ENCODE measurements at regions not wholly inside any gene's neighbourhood (a gene's known extent, or its start where the extent isn't known, plus 50 kb on each side); places are given as distances from the start of the nearest gene placed in this dataset.
A peak's percentile ranks its signal among the peaks of the same experiment; 100 is the strongest.

DNA sequence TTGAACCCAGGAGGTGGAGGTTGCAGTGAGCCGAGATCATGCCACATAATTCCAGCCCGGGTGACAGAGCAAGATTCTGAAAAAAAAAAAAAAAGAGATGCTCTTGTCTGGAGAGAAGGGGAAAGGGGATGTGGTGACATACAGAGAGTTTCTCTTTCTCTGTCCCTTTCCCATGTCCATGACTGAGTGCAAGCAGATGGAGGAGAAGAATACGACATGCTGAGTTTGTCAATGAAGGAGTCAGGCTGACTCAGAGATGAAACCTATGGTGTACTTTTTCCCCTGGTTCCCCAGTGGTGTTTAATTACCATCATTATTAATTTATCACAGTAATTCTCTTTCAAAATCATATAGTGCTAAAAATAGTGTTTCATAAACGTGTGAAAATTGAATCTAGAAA is 448.8 kb downstream of the FOXO1 start:
- DNase-seq (ENCODE audit: low read depth in 2 of 2), result no peak

DNA sequence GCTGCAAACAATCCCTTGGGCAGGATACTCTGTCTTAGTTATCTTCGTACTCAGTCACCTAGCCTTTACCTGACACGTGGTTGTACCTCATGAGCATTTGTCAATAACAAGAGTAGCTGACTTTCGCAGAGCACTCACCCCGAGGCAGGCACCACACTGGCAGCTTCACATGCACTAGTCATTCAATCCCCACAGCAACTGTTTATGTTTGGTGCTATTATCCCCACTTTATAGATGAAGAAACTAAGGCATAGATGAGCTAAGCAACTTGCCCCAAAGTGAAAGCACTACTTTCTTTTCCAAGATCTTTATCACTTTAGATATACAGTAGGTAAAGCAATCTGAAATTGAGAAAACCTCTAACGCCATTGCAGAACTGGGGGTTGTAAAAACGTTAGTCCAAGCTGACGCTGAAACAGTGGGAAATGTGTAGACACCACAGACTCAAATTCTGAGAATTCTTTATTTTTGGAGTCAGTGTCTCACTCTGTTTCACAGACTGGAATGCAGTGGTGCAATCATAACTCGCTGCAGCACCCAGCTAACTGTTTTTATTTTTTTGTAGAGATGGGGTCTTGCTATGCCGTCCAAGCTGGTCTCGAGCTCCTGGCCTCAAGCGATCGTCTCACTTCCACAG is 446.0 kb downstream of the FOXO1 start:
- no peak for DNase-seq (ENCODE audit: low read depth in 2 of 2)

DNA sequence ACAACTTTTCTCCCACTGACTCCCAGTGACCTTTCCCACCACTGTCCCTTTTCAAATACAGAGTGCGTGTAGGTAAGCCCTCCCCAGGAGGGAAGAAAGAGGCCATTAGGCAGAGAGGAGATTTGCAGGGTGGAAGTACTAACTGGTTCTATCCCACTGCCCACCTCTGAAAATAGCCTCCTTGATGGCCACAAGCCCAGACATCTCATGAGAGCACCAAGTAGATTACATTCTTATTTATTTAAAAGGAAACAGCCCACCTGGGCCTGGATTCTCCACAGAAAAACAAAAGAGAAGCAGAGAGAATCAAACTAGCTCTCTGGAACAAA is 445.3 kb downstream of the FOXO1 start:
- DNase-seq (ENCODE audit: low read depth in 2 of 2), result no peak

DNA sequence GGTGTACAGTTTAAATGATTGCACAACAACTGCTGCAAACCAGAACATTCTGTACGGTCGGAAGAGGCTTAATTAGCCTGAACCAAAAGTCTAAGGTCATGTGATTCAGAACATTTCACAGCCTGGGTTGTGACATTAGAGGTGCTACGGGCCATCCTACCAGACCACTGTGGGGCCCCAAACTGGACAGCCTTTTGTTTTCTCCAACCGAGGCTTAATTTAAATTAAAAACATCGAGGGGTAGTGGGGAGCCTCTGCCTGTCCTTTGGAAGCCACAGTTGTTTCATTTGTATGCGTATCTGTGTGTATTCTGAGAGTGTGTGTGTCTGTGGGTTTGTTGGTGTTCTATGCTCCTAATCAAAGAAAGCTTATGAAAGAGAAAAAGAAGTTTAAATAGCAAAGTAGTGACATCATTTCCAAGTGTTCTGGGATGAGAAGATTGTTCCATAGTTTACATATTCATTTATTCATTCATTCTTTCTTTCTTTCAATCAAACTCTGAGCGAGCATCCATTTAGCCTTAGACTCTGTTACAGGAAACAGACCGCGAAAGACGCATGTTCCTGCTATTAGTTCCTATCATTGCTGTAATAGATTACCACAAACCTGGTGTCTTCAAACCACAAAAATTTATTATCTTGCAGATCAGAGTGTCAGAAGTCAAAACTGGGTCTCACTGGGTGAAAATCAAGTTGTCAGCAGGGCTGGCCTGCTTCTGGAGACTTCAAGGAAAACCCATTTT is 444.8 kb downstream of the FOXO1 start:
- DNase-seq (ENCODE audit: low read depth in 2 of 2), result peak in 1 of 2 experiments; percentile 28

DNA sequence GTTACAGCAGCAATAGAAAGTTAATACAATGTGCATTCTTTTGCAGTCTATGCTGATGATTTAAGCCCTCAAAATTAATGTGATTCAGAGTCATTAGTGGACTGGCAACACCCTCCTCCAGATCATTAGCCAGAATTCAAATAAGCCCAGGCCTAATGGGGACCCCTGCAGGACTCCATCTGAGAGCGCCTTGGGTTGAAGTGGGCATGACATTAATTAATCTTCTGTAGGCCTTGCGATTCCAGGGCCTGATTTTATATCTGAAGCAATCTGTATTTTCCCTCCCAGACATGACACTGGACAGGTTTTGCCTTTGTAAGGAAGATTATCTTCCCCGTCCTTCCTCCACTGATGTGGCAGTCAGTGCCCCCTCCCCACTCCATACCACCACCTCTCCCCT is 442.9 kb downstream of the FOXO1 start:
- no peak for DNase-seq (ENCODE audit: low read depth in 2 of 2)

DNA sequence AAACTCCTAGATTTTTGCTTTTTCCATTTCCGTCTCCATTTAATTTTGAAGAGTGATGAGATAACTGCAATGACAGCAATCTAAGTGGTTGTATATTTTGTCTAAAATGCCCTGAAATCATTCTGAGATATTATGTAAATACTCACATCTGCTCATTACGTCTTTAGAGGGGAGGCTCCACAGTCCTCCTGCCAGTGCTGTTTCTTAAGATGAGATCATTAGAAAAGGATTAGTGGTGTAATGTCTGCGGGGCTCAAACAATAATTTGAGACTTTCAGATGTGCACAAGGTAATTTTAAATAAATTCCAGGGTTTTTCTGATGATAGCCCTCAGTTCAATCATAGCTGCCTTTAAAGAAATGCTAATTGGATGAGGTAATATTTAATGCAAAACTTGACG is 437.9 kb downstream of the FOXO1 start:
- DNase-seq (ENCODE audit: low read depth in 2 of 2), result no peak

DNA sequence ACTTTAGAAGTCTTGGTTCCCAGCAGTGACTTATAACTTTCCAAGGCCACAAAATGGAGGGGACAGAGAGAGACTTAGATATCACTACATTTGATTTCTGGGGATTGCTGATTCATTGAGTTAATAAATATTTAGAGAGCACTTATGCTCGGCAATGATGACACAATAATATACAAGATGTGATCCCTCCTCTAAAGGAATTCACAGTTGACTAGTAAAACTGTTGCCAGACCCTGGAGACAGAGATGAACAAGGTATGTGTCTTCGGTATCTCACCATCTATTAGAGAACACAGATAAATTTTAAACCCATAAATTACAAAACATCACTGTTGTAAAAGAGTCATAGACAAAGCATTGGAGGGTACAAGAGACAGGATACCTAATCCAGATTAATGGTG is 437.5 kb downstream of the FOXO1 start:
- no peak for DNase-seq (ENCODE audit: low read depth in 2 of 2)

DNA sequence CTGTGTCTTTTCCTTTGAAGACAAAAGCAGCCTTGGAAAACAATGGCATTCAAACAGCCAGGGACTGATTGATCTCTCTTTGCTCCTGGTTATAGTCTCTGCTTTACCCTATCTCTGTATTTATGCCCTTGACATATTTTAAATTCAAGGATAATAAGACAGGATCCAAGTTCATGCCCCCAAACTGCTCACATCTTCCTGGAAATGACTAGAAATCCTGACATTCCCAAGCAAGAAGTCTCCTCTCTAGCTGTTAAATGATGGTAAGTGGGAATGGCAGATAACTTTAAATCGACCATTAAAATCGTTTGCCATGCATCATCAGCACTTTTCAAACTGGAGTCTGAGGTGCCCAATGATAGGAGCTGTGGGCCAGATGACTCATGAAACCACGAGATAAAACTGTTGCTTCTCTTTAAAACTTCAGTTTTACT is 435.6 kb downstream of the FOXO1 start:
- DNase-seq (ENCODE audit: low read depth in 2 of 2), result no peak

DNA sequence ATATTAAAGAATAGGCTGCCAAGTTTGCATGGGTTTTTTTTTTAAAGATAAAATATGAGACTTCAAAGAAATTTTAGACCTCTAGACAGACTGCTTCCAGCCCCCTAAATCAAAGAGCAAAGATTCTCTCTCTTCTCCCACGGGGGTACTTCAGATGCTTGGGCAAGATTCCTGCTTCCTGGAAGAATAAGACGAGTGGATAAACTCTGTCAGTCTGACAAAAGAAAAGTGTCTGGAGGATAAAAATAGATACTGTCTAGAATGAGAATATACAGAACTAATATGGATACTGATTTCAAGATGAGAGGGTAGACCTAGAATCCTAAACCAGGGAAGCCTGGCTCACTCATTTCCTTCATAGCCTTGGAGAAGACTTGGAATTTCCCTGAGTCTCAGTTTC is 435.1 kb downstream of the FOXO1 start:
- no peak for DNase-seq (ENCODE audit: low read depth in 2 of 2)

DNA sequence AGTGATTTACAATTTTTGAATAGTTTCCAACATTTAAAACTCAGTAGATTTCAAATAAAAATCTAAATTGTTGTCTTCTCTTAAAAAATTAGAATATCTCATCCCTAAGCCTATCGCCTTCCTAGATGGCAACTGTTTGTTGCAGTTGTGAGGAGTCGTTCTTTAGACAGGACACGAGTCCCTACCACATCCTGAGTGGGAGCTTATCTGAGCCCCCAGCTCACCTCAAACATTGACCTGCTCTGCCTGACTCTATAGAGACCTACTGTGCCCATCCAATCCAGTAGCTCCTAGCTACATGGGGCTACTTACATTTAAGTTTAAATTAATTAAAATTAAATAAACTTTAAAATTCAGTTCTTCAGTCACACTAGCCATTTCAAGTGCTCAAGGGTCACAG is 434.7 kb downstream of the FOXO1 start:
- DNase-seq (ENCODE audit: low read depth in 2 of 2), result no peak

DNA sequence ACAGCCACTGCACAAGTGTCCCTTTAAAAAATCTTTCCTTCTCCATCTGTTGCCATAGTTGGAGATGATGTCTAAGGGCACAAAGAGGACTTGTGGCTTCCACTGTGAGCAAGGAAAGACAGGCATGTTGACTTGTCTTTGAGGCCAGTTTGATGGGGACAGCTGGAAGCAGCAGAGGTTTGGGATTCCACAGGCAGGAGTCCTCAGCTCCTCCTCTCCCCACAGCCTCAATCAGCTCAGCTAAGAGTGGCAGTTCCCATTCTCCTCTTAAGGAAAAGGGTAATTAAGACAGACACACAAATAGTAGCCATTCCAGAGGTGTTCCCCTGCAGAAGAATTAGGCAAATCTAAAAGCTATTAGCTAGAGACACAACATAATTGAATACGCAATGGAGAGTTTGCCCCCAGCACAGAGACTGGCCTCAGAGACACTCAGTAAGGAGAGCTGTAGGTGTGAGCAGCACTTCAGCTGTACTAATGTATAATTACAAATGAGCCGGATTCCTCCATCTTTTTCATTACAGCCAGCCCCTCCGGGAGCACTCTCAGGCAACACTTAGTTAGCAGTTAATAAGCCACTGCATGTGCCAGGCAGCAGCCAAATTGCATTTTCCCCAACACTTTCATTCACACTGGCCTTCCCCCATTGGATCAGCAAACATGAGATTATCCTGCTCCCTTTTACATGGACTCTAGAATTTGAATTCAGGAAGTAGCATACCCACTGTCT is 434.0 kb downstream of the FOXO1 start:
- no peak for DNase-seq (ENCODE audit: low read depth in 2 of 2)

DNA sequence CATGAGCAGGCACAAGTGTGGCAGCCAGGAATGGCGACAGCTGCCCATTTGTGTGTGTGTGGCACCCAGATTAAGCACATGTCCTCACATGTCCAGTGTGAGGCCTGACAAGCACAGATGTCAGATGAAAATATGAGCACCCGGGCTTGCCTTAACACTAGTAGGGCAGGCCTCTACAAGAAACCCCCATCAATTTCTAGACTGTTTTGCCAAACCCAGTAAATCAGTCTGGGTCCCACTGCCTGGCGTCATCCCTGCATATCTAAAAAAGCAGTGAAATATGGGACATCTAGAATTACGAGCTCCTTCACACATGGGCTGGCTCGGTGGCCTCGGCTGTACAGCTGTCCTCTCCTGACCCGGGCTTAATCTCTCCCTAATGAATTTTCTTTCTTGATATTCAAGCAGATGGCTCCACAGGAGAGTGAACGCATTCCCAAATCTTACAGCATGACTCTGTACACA is 432.7 kb downstream of the FOXO1 start:
- no peak for DNase-seq (ENCODE audit: low read depth in 2 of 2)

DNA sequence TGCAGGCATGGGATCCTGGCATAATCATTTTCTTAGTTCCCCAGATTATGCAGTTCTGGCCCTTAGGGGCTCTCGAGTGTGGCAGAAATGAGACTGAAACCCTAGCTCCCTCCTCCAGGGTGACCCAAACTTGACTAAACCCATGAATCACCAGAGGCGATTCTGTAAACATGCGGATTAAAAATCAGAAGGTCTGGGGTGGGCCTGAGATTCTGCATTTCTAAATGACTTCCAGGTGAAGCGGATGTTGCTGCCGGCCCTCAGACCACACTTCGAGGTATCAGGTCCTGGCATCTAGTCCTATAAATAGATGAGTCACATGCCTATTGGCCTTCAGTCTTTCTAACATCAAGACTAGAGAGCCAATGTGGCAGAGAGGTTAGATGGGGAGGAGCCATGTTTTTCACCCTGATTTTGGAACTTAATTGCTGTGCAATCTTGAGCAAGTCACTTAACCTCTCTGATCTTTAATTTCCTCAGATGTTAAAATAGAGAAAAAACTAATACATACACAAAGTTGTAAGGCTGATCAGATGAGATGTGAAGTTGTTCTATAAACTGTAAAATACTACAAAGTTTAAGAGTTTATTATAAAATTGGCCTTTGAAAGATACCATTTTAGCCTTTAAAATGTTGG is 431.2 kb downstream of the FOXO1 start:
- DNase-seq (ENCODE audit: low read depth in 2 of 2), result no peak

DNA sequence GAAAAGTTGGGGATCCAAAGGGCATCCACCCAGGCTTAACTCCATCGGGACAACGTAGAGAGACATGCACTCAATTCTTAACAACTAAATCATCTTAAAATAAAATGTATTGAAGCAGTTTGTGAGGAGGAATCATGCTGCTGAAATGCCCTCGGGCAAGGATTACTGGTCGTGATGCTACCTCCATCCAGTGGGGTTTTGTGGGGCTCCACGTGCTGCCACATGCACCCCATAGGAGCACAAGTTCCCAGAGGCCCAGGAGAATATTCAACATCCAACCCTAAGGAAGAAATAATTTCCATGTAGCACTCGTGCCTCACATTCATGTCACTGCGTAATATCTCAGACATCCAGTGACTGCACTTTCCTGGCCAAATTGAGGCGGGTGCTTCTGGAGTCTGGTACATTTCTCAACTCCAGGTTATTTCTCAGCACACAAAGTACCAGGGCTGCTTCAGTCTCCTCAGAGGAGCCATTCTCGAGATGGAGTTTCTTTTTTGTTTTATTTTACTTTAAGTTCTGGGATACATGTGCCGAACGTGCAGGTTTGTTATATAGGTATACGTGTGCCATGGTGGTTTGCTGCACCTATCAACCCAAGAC is 429.8 kb downstream of the FOXO1 start:
- no peak for DNase-seq (ENCODE audit: low read depth in 2 of 2)

DNA sequence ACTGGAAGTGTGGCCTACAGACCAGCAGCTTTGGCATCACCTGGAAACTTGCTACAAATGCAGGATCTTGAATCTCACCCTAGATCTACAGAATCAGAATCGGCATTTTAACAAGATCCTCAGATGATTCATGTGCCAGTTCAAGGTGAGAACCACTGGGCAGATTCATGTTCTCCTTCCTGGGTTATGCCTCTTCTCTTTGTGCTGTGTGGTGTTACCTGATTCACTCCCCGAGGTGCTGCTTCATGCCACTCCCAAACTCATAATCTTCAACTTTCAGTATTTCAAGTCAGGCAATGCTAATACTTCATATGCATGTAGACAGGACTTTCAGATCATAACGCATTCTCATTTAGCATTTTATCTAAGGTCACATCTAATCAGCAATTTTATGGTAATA is 427.7 kb downstream of the FOXO1 start:
- DNase-seq (ENCODE audit: low read depth in 2 of 2), result no peak

DNA sequence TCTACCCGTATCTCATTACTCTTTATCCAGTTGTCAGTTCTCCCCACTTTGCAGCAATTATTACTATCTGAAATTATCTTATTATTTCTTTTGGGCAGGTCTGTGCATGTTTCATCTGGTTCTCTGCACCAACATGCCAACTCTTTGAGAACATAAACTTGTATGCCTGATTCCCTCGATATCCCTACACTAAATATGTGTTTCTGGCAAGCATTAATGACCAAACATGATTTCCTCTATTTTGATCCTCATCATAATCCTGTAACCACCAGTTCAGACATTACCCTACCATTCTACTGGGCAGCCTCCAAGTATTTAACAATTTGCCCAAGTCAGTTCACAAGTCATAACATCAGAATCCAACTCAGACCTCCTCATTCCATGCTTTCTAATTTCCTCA is 426.1 kb downstream of the FOXO1 start:
- no peak for DNase-seq (ENCODE audit: low read depth in 2 of 2)

DNA sequence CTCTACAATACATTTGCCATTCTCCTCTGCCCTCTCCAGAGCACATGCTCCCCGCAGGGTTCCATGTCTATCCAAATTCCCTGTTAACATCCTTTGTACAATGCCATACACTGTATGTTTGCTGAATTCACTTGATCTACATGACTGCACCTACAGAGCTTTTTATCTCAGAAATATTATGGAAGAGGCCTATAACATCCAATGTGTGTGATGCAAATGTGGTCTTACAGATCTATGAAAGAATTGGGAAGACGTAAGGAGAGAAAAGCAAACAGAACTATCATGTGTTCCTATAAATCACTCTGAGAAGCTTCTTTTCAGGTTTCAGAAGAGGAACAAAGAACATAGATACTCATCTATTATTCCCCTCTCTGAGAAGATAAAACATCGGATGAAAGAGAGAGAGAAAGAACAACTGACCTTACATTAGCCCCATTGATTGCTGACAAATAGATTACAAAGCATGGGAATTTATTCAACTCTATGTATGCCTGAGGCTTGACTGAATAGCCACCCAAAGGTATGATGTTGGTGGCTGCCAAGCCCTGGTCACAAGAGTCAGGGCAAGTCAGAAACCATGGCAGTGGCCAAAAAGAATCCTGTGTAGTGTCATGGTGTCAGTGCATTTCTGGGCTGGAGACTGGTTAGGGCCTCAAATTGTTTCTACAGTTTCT is 425.2 kb downstream of the FOXO1 start:
- DNase-seq (ENCODE audit: low read depth in 2 of 2), result no peak

DNA sequence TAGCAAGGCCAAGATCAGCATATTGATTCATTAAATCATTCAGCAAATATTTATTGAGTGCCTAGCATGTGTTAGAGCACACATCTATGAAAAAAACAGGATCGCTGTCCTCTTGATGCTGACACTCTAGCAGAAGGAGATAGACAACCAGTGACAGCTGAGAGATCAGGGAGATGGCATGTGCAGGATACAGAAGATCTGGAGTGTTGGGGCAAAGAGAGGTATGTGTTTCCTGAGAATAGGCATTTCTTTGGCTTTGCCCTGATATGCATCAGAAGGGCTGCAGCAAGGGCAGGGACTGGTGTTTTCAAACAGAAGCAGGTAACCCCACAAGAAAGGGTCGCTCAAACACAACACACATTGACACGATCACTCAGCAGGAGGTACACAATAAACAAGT is 423.4 kb downstream of the FOXO1 start:
- no peak for DNase-seq (ENCODE audit: low read depth in 2 of 2)

DNA sequence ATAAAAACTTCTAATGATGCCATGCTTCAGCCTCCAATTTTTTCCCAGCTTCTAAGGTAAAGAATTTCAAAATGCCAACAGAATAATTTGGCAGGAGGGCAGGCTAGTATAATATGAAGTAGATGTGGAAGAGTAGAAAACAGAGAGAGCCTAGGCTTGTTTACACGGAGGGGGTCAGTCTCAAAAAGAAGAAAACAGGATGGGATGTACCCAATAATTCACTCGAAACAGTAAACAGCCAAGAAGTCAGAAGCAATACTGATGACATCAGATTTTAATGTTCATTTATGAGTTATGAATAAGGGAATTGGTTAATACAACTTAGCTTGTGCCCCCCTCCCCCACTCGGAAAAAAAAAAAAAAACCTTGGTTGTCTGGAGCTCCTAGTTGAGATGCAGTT is 422.5 kb downstream of the FOXO1 start:
- no peak for DNase-seq (ENCODE audit: low read depth in 2 of 2)

DNA sequence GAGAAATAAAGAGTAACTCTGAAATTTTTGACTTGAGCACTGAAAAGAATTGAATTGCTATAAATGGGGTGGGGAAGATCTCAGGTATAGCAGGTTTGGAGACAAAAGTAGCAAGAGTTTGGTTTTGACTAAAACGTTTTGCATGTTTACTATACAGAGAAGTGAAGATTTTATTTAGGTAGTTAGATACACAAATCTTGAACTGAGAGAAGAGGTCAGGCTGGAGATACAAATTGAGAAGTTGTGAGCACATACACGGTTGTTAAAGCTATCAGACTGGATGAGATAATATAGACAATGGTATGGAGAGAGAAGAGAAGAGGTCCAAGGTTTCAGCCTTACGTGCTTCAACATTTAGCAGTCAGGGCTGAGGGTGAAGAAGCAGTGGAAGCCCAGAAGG is 420.9 kb downstream of the FOXO1 start:
- no peak for DNase-seq (ENCODE audit: low read depth in 2 of 2)

DNA sequence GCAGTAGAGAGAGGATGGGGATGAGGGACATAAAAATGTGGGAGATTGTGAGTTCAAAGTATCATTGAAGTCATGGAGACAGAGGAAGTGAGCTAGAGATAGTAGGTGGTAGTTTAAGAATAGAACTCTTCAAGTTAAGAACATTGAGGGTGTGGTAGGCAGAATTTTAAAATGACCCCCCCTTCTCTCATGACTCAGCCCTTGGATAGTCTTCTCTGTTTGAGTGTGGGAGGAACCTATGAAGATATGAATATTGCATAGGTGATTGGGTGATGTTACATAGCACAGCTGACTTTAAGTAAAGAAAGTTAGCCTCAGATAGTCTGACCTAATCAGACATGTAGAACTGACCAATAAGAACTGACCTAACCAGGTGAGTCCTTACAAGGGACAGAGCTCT is 418.6 kb downstream of the FOXO1 start:
- DNase-seq (ENCODE audit: low read depth in 2 of 2), result no peak

Data from fibroblast of skin of left biceps (primary cell).